Activated T-cell treated with anti-CD3 and anti-CD28 coated beads, Interleukin-2, amount 50 U/mL, for 24 hours (primary cell): ENCODE measurements at regions not wholly inside any gene's neighbourhood (a gene's known extent, or its start where the extent isn't known, plus 50 kb on each side); places are given as distances from the start of the nearest gene placed in this dataset.

Source experiments
- DNase-seq: peaks from one replicate; pipeline ENCODE4 v3.0.0-alpha.2; 2020
- H3K27ac Mint-ChIP-seq: 2 replicates; pipeline ENCODE4 v1.8.0; 2020; ENCODE audit warnings: mild to moderate bottlenecking, mixed read lengths
- H3K27me3 Mint-ChIP-seq: 2 replicates; pipeline ENCODE4 v1.8.0; 2020; ENCODE audit warnings: mixed read lengths
- H3K36me3 Mint-ChIP-seq: 2 replicates; pipeline ENCODE4 v1.8.0; 2020; ENCODE audit warnings: low read depth, mixed read lengths
- H3K4me1 Mint-ChIP-seq: 2 replicates; pipeline ENCODE4 v1.8.0; 2020; ENCODE audit warnings: low read depth, mixed read lengths
- H3K4me3 Mint-ChIP-seq: 2 replicates; pipeline ENCODE4 v1.8.0; 2020; ENCODE audit warnings: mild to moderate bottlenecking, moderate library complexity, mixed read lengths
- H3K9me3 Mint-ChIP-seq: 2 replicates; pipeline ENCODE4 v1.8.0; 2020; ENCODE audit warnings: mixed read lengths

GRCh38 chr5:164876793-164877192, 1371.4 kb downstream of the MAT2B start:
- H3K36me3 Mint-ChIP-seq = no peaks in the 10 kb centered on the region

GRCh38 chr5:164881442-164881841, 1376.0 kb downstream of the MAT2B start:
- no peaks in the 10 kb centered on the region for H3K36me3 Mint-ChIP-seq
- H3K4me1 Mint-ChIP-seq = no peaks in the 10 kb centered on the region
- H3K27ac Mint-ChIP-seq = no peak overlapping the region
- DNase-seq = no peak
- no peaks in the 10 kb centered on the region for H3K27me3 Mint-ChIP-seq
- no peak overlapping the region for H3K4me3 Mint-ChIP-seq
- peaks cover 12% of the 10 kb centered on the region for H3K9me3 Mint-ChIP-seq

More at GRCh38 chr5:164876793-164877192, 1371.4 kb downstream of the MAT2B start:
- DNase-seq = no peak
- H3K9me3 Mint-ChIP-seq = peaks cover 27% of the 10 kb centered on the region
- no peaks in the 10 kb centered on the region for H3K4me1 Mint-ChIP-seq
- H3K27me3 Mint-ChIP-seq = no peaks in the 10 kb centered on the region
- no peak overlapping the region for H3K27ac Mint-ChIP-seq
- no peak overlapping the region for H3K4me3 Mint-ChIP-seq

- peaks cover 4% of the 10 kb centered on the region for H3K9me3 Mint-ChIP-seq
- no peaks in the 10 kb centered on the region for H3K4me1 Mint-ChIP-seq
- no peaks in the 10 kb centered on the region for H3K36me3 Mint-ChIP-seq
- no peaks in the 10 kb centered on the region for H3K27me3 Mint-ChIP-seq
- no peak overlapping the region for H3K4me3 Mint-ChIP-seq
- no peak overlapping the region for H3K27ac Mint-ChIP-seq
- DNase-seq = no peak
These were observed 1379.8 kb downstream of the MAT2B start for GRCh38 chr5:164885179-164885578.

- no peaks in the 10 kb centered on the region for H3K4me1 Mint-ChIP-seq
- no peak overlapping the region for H3K27ac Mint-ChIP-seq
- no peaks in the 10 kb centered on the region for H3K27me3 Mint-ChIP-seq
- H3K36me3 Mint-ChIP-seq = no peaks in the 10 kb centered on the region
- H3K9me3 Mint-ChIP-seq = peaks cover 7% of the 10 kb centered on the region
- H3K4me3 Mint-ChIP-seq = no peak overlapping the region
- DNase-seq = no peak
These were observed 1387.7 kb downstream of the MAT2B start for GRCh38 chr5:164893071-164893470.

- no peak overlapping the region for H3K4me3 Mint-ChIP-seq
- DNase-seq = no peak
- H3K9me3 Mint-ChIP-seq = peaks cover 6% of the 10 kb centered on the region
- H3K27ac Mint-ChIP-seq = no peak overlapping the region
- no peaks in the 10 kb centered on the region for H3K4me1 Mint-ChIP-seq
- no peaks in the 10 kb centered on the region for H3K27me3 Mint-ChIP-seq
- H3K36me3 Mint-ChIP-seq = no peaks in the 10 kb centered on the region
These were observed 1393.3 kb downstream of the MAT2B start for GRCh38 chr5:164898705-164899104.

GRCh38 chr5:164909673-164910072, 1404.3 kb downstream of the MAT2B start:
- no peak overlapping the region for H3K27ac Mint-ChIP-seq
- no peak overlapping the region for H3K4me3 Mint-ChIP-seq
- no peaks in the 10 kb centered on the region for H3K27me3 Mint-ChIP-seq
- no peaks in the 10 kb centered on the region for H3K4me1 Mint-ChIP-seq
- peaks cover 13% of the 10 kb centered on the region for H3K9me3 Mint-ChIP-seq
- H3K36me3 Mint-ChIP-seq = no peaks in the 10 kb centered on the region
- DNase-seq = no peak

- Mint-ChIP-seq H3K27ac (no peak overlapping the region), H3K4me3 (no peak overlapping the region), H3K27me3 (no peaks in the 10 kb centered on the region), H3K4me1 (no peaks in the 10 kb centered on the region), H3K36me3 (no peaks in the 10 kb centered on the region), H3K9me3 (peaks cover 18% of the 10 kb centered on the region)
- no peak for DNase-seq
These were observed 1416.3 kb downstream of the MAT2B start for GRCh38 chr5:164921722-164922121.

GRCh38 chr5:164934039-164934438, 1428.6 kb downstream of the MAT2B start:
- Mint-ChIP-seq H3K27me3 (no peaks in the 10 kb centered on the region), H3K9me3 (peaks cover 22% of the 10 kb centered on the region), H3K36me3 (no peaks in the 10 kb centered on the region), H3K4me3 (no peak overlapping the region), H3K4me1 (no peaks in the 10 kb centered on the region), H3K27ac (no peak overlapping the region)
- no peak for DNase-seq

- H3K9me3 Mint-ChIP-seq = peaks cover 22% of the 10 kb centered on the region
- H3K4me3 Mint-ChIP-seq = no peak overlapping the region
- DNase-seq = no peak
- no peak overlapping the region for H3K27ac Mint-ChIP-seq
- H3K36me3 Mint-ChIP-seq = no peaks in the 10 kb centered on the region
- no peaks in the 10 kb centered on the region for H3K27me3 Mint-ChIP-seq
- H3K4me1 Mint-ChIP-seq = no peaks in the 10 kb centered on the region
These were observed 1429.1 kb downstream of the MAT2B start for GRCh38 chr5:164934561-164934960.

GRCh38 chr5:164941132-164941531, 1435.7 kb downstream of the MAT2B start:
- H3K9me3 Mint-ChIP-seq = peaks cover 2% of the 10 kb centered on the region
- H3K27me3 Mint-ChIP-seq = no peaks in the 10 kb centered on the region
- H3K4me3 Mint-ChIP-seq = no peak overlapping the region
- H3K36me3 Mint-ChIP-seq = no peaks in the 10 kb centered on the region
- no peak for DNase-seq
- no peak overlapping the region for H3K27ac Mint-ChIP-seq
- no peaks in the 10 kb centered on the region for H3K4me1 Mint-ChIP-seq

GRCh38 chr5:164950927-164951326, 1445.5 kb downstream of the MAT2B start:
- no peak for DNase-seq
- Mint-ChIP-seq H3K4me3 (no peak overlapping the region), H3K4me1 (no peaks in the 10 kb centered on the region), H3K36me3 (no peaks in the 10 kb centered on the region), H3K27ac (no peak overlapping the region), H3K27me3 (no peaks in the 10 kb centered on the region), H3K9me3 (peaks cover 14% of the 10 kb centered on the region)

GRCh38 chr5:164951570-164951969, 1446.2 kb downstream of the MAT2B start:
- DNase-seq = no peak
- peaks cover 13% of the 10 kb centered on the region for H3K9me3 Mint-ChIP-seq
- no peaks in the 10 kb centered on the region for H3K36me3 Mint-ChIP-seq
- H3K4me3 Mint-ChIP-seq = no peak overlapping the region
- H3K4me1 Mint-ChIP-seq = no peaks in the 10 kb centered on the region
- H3K27ac Mint-ChIP-seq = no peak overlapping the region
- H3K27me3 Mint-ChIP-seq = no peaks in the 10 kb centered on the region

- Mint-ChIP-seq H3K27me3 (no peaks in the 10 kb centered on the region), H3K27ac (no peak overlapping the region), H3K4me3 (no peak overlapping the region), H3K36me3 (no peaks in the 10 kb centered on the region), H3K4me1 (no peaks in the 10 kb centered on the region), H3K9me3 (peaks cover 9% of the 10 kb centered on the region)
- DNase-seq = no peak
These were observed 1453.3 kb downstream of the MAT2B start for GRCh38 chr5:164958688-164959087.

GRCh38 chr5:164959761-164960160, 1454.3 kb downstream of the MAT2B start:
- no peak overlapping the region for H3K27ac Mint-ChIP-seq
- no peak overlapping the region for H3K4me3 Mint-ChIP-seq
- H3K4me1 Mint-ChIP-seq = no peaks in the 10 kb centered on the region
- DNase-seq = no peak
- H3K36me3 Mint-ChIP-seq = no peaks in the 10 kb centered on the region
- H3K9me3 Mint-ChIP-seq = peaks cover 5% of the 10 kb centered on the region
- H3K27me3 Mint-ChIP-seq = no peaks in the 10 kb centered on the region

- DNase-seq = no peak
- H3K4me3 Mint-ChIP-seq = no peak overlapping the region
- H3K27me3 Mint-ChIP-seq = no peaks in the 10 kb centered on the region
- H3K9me3 Mint-ChIP-seq = no peaks in the 10 kb centered on the region
- H3K4me1 Mint-ChIP-seq = no peaks in the 10 kb centered on the region
- no peaks in the 10 kb centered on the region for H3K36me3 Mint-ChIP-seq
- no peak overlapping the region for H3K27ac Mint-ChIP-seq
These were observed 1457.0 kb downstream of the MAT2B start for GRCh38 chr5:164962329-164962961.

- no peaks in the 10 kb centered on the region for H3K9me3 Mint-ChIP-seq
- H3K4me1 Mint-ChIP-seq = no peaks in the 10 kb centered on the region
- H3K27me3 Mint-ChIP-seq = no peaks in the 10 kb centered on the region
- H3K4me3 Mint-ChIP-seq = no peak overlapping the region
- no peak overlapping the region for H3K27ac Mint-ChIP-seq
- H3K36me3 Mint-ChIP-seq = no peaks in the 10 kb centered on the region
- no peak for DNase-seq
These were observed 1461.2 kb downstream of the MAT2B start for GRCh38 chr5:164966611-164967010.
